Osteoblast (primary cell): ENCODE measurements at regions not wholly inside any gene's neighbourhood (a gene's known extent, or its start where the extent isn't known, plus 50 kb on each side); places are given as distances from the start of the nearest gene placed in this dataset.
"Not testable (repeated sequence)": the region's sequence is repeated elsewhere in the genome, so short reads cannot be mapped to it uniquely, and the experiment has no call there.

Experiments used
- DNase-seq: peaks from one replicate; pipeline ENCODE4 v3.0.0; 2011; ENCODE audit warnings: low spot score, mixed read lengths; ENCODE audit not compliant: insufficient read length; ENCODE audit errors: missing footprints
- H2AFZ ChIP-seq: 2 replicates; pipeline ENCODE4 v1.6.0; 2011; ENCODE audit warnings: mild to moderate bottlenecking, low read length
- H3K27ac ChIP-seq: 2 replicates; pipeline ENCODE4 v1.5.1; 2011; ENCODE audit warnings: mild to moderate bottlenecking, low read depth, low read length, moderate library complexity
- H3K27me3 ChIP-seq: 2 replicates; pipeline ENCODE4 v1.6.0; 2012; ENCODE audit warnings: mild to moderate bottlenecking, control low read depth, inconsistent platforms, low read length, moderate library complexity; ENCODE audit not compliant: insufficient read depth
- H3K36me3 ChIP-seq: 2 replicates; pipeline ENCODE4 v1.5.1; 2011; ENCODE audit warnings: mild to moderate bottlenecking, low read length, control low read depth, moderate library complexity; ENCODE audit not compliant: insufficient read depth
- H3K4me1 ChIP-seq: 2 replicates; pipeline ENCODE4 v1.5.1; 2011; ENCODE audit warnings: mild to moderate bottlenecking, low read length, control low read depth, moderate library complexity; ENCODE audit not compliant: insufficient read depth
- H3K4me2 ChIP-seq: 2 replicates; pipeline ENCODE4 v1.6.0; 2011; ENCODE audit warnings: mild to moderate bottlenecking, low read length; ENCODE audit not compliant: insufficient read depth
- H3K4me3 ChIP-seq: fragments of 200-600 bp; sonication (generic); 3 replicates; pipeline ENCODE4 v1.5.1; 2012; ENCODE audit warnings: mild to moderate bottlenecking, low read length, inconsistent platforms; ENCODE audit not compliant: insufficient read depth
- H3K79me2 ChIP-seq: 2 replicates; pipeline ENCODE4 v1.6.0; 2012; ENCODE audit warnings: mild to moderate bottlenecking, low read length, control low read depth, inconsistent platforms; ENCODE audit not compliant: insufficient read depth
- H3K9me3 ChIP-seq: 2 replicates; pipeline ENCODE4 v1.5.1; 2011; ENCODE audit warnings: low read depth, low read length, control low read depth
- H4K20me1 ChIP-seq: 2 replicates; pipeline ENCODE4 v1.6.0; 2012; ENCODE audit warnings: mild to moderate bottlenecking, low read length, control low read depth; ENCODE audit not compliant: insufficient read depth
- CTCF ChIP-seq: IDR thresholded peaks from 2 replicates; pipeline ENCODE4 v1.5.1; 2011; ENCODE audit warnings: mild to moderate bottlenecking, low read depth, low read length, moderate library complexity; ENCODE audit errors: extremely low read depth

GRCh38 chr3:82114589-82114988 lies 353.1 kb upstream of the GBE1 start:
- Histone ChIP-seq H3K4me2 (no peak overlapping the region), H3K79me2 (no peaks in the 10 kb centered on the region), H3K4me1 (no peaks in the 10 kb centered on the region), H3K36me3 (no peaks in the 10 kb centered on the region), H4K20me1 (no peaks in the 10 kb centered on the region), H3K27me3 (no peaks in the 10 kb centered on the region), H3K27ac (no peak overlapping the region), H3K4me3 (no peak overlapping the region), H2AFZ (no peak overlapping the region), H3K9me3 (no peaks in the 10 kb centered on the region)
- no peak for TF ChIP-seq CTCF
- DNase-seq: no peak

DNA sequence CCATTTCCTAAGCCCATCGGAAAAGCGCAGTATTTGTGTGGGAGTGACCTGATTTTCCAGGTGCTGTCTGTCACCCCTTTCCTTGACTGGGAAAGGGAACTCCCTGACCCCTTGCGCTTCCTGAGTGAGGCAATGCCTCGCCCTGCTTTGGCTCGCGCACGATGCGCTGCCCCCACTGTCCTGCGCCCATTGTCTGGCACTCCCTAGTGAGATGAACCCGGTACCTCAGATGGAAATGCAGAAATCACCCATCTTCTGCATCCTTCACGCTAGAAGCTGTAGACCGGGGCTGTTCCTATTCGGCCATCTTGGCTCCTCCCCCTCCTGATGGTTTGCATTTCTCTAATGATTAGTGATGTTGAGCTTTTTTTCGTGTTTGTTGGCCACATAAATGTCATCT lies 349.3 kb upstream of the GBE1 start:
- H3K36me3 ChIP-seq, H3K4me2 ChIP-seq, H3K4me3 ChIP-seq, H3K27me3 ChIP-seq, DNase-seq, H3K4me1 ChIP-seq, H3K79me2 ChIP-seq, H2AFZ ChIP-seq, H3K9me3 ChIP-seq, H4K20me1 ChIP-seq, H3K27ac ChIP-seq: not testable (repeated sequence)

DNA sequence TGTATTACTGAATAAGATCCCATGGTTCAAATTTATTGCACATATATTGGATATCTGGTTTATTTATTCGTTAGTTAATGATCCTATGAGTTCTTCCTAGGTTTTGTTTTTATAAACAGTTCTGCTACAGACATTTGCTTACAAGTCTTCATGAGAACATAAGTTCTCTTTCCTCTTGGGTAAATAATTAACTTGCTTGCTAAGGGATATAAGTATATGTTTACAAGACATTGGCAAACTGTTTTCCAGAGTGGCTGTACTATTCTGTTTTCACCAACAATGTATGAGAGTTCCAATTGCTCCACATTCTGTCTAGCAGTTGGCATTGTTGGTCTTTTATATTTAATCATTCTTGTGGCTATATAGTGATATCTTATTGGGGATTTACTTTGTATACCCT lies 341.8 kb upstream of the GBE1 start:
- Histone ChIP-seq H3K27ac (no peak overlapping the region), H3K4me2 (no peak overlapping the region), H3K4me1 (no peaks in the 10 kb centered on the region), H3K27me3 (no peaks in the 10 kb centered on the region), H2AFZ (no peak overlapping the region), H3K9me3 (no peaks in the 10 kb centered on the region), H3K4me3 (no peak overlapping the region), H3K36me3 (no peaks in the 10 kb centered on the region), H3K79me2 (no peaks in the 10 kb centered on the region), H4K20me1 (no peaks in the 10 kb centered on the region)
- no peak for DNase-seq
- TF ChIP-seq CTCF: no peak

GRCh38 chr3:82100378-82100777 lies 338.9 kb upstream of the GBE1 start:
- H3K4me3 ChIP-seq: no peak overlapping the region
- no peaks in the 10 kb centered on the region for H3K27me3 ChIP-seq
- peak overlapping the region; percentile 37 for H2AFZ ChIP-seq
- DNase-seq: no peak
- H3K9me3 ChIP-seq: no peaks in the 10 kb centered on the region
- no peaks in the 10 kb centered on the region for H3K4me1 ChIP-seq
- no peak overlapping the region for H3K27ac ChIP-seq
- no peak for TF ChIP-seq CTCF
- H3K79me2 ChIP-seq: no peaks in the 10 kb centered on the region
- H3K4me2 ChIP-seq: no peak overlapping the region
- no peaks in the 10 kb centered on the region for H4K20me1 ChIP-seq
- H3K36me3 ChIP-seq: no peaks in the 10 kb centered on the region

DNA sequence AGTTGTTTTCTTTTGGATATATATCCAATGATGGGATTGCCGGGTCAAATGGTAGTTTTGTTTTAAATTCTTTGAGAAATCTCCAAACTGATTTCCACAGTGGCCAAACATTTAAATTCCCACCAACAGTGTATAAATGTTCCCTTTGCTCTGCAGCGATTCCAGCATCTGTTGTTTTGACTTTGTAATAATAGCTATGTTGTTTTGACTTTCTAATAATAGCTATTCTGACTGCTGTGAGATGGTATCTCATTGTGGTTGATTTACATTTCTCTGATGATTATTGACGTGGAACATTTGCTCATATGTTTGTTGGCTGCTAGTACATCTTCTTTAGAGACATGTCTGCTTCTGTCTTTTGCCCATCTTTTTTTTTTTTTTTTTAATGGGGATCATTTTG lies 332.2 kb upstream of the GBE1 start:
- DNase-seq: no peak
- no peaks in the 10 kb centered on the region for H3K79me2 ChIP-seq
- no peak overlapping the region for H3K27ac ChIP-seq
- no peak overlapping the region for H2AFZ ChIP-seq
- no peak for TF ChIP-seq CTCF
- H3K4me1 ChIP-seq: peaks cover 3% of the 10 kb centered on the region
- H3K36me3 ChIP-seq: no peaks in the 10 kb centered on the region
- no peak overlapping the region for H3K4me3 ChIP-seq
- no peaks in the 10 kb centered on the region for H4K20me1 ChIP-seq
- H3K4me2 ChIP-seq: no peak overlapping the region
- no peaks in the 10 kb centered on the region for H3K27me3 ChIP-seq
- no peaks in the 10 kb centered on the region for H3K9me3 ChIP-seq
